ENCODE measurements at regions not wholly inside any gene's neighbourhood (a gene's known extent, or its start where the extent isn't known, plus 50 kb on each side); places are given as distances from the start of the nearest gene placed in this dataset.

DNA sequence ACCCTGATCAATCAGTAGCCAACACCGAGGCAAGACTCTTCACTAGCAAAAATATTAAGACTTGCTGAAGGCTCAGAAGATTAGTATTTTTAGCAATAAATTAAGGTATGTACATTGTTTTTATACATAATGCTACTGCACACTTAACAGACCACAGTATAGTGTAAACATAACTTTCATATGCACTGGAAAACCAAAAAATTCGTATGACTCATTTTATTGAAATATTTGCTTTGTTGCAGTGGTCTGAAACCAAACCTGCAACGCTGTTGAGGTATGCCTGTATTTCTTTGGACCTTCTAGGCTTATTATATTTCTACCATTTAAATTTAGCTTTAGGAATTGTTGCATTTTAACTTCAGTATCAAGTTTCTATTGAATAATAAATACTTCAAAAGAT is 65.8 kb upstream of the BCL9 start:
- Mint-ChIP-seq H3K27ac (ENCODE audit: unreplicated experiment) (no peak overlapping the region), H3K4me1 (ENCODE audit: low read depth) (peaks cover 3% of the 10 kb centered on the region), H3K4me3 (ENCODE audit: unreplicated experiment) (no peak overlapping the region), H3K9me3 (ENCODE audit: low read depth) (no peaks in the 10 kb centered on the region), H3K27me3 (ENCODE audit: low read depth) (peaks cover 8% of the 10 kb centered on the region), H3K36me3 (ENCODE audit: low read depth) (no peaks in the 10 kb centered on the region)
- TF ChIP-seq, protein P1, sequence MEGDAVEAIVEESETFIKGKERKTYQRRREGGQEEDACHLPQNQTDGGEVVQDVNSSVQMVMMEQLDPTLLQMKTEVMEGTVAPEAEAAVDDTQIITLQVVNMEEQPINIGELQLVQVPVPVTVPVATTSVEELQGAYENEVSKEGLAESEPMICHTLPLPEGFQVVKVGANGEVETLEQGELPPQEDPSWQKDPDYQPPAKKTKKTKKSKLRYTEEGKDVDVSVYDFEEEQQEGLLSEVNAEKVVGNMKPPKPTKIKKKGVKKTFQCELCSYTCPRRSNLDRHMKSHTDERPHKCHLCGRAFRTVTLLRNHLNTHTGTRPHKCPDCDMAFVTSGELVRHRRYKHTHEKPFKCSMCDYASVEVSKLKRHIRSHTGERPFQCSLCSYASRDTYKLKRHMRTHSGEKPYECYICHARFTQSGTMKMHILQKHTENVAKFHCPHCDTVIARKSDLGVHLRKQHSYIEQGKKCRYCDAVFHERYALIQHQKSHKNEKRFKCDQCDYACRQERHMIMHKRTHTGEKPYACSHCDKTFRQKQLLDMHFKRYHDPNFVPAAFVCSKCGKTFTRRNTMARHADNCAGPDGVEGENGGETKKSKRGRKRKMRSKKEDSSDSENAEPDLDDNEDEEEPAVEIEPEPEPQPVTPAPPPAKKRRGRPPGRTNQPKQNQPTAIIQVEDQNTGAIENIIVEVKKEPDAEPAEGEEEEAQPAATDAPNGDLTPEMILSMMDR (IDR thresholded peaks at IDR 0.05): no peak
- no peak for DNase-seq (ENCODE audit: low spot score)

DNA sequence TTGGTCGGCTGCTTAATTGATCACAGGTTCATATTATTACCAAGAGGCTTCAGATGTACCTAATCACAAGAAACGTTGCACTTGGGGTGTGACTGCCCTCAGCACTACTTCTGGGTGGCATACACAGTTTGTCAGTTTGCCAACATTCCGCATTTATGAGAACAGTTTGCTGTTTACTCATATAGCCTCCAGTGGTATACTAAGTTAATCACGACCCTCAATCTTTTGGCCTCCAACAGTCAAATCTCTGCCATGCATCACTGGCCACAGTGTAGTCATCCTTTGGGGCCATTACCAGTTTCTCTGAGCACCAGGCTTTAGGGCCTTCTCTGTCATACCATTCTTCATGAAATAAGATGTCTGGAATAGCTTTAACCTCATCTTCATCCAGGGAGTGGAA is 62.8 kb upstream of the BCL9 start:
- TF ChIP-seq, protein P1 (IDR thresholded peaks at IDR 0.05): no peak
- no peaks in the 10 kb centered on the region for H3K9me3 Mint-ChIP-seq (ENCODE audit: low read depth)
- DNase-seq (ENCODE audit: low spot score): no peak
- H3K27ac Mint-ChIP-seq (ENCODE audit: unreplicated experiment): no peak overlapping the region
- no peak overlapping the region for H3K4me3 Mint-ChIP-seq (ENCODE audit: unreplicated experiment)
- H3K4me1 Mint-ChIP-seq (ENCODE audit: low read depth): no peaks in the 10 kb centered on the region
- peaks cover 13% of the 10 kb centered on the region for H3K27me3 Mint-ChIP-seq (ENCODE audit: low read depth)
- no peaks in the 10 kb centered on the region for H3K36me3 Mint-ChIP-seq (ENCODE audit: low read depth)

DNA sequence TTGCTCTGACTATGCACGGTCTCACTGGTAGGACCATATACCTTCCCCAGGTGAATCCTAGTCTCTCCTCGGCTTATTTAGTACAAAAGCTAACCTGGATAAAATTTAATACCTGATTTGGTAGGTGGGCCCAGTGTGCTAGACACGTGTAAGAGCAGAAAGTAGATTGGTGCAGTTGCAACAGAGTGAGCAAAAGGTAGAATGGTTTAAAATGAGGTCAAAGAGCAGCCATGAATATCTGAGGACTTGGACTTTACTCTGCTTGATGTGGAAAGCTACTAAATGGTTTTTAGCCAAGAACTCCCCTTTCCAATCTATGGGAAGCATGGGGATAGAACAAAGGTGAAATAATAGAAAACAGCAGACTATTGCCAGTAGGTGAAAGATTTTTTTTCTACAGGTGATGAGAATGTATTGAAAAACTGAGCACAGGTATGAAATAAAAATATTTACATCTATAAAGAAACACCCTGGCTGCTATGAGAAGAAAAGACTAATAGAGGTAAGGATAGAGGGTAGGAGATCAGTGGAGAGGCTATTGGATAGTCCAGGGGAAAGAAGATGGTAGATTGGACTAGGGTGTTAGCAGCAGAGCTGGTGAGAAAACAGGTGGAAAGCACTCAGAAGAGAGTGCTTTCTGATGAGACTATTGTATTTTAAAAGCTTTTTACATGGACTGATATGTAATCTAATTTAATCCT is 61.3 kb upstream of the BCL9 start:
- Mint-ChIP-seq H3K4me1 (ENCODE audit: low read depth) (no peaks in the 10 kb centered on the region), H3K9me3 (ENCODE audit: low read depth) (no peaks in the 10 kb centered on the region), H3K27ac (ENCODE audit: unreplicated experiment) (no peak overlapping the region), H3K4me3 (ENCODE audit: unreplicated experiment) (no peak overlapping the region), H3K36me3 (ENCODE audit: low read depth) (no peaks in the 10 kb centered on the region), H3K27me3 (ENCODE audit: low read depth) (peaks cover 13% of the 10 kb centered on the region)
- TF ChIP-seq, protein P1 (IDR thresholded peaks at IDR 0.05): no peak
- no peak for DNase-seq (ENCODE audit: low spot score)

DNA sequence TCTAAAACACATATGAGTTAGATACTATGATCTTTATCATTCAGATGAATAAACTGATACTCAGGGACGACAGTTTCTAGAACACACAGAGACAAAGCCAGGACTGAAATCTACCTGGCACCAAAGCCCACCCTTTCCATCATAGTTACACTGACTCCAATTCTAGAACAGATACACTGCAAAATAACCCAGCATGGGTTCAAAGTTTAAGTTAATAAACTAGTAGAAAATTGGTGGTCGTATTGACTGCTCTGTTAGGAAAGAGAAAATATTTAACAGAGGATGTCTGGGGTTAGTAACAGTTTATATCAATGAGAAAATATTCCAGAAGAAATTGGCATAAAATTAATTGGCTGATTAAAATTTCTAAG is 60.8 kb upstream of the BCL9 start:
- Mint-ChIP-seq H3K36me3 (ENCODE audit: low read depth) (no peaks in the 10 kb centered on the region), H3K27ac (ENCODE audit: unreplicated experiment) (no peak overlapping the region), H3K27me3 (ENCODE audit: low read depth) (peaks cover 13% of the 10 kb centered on the region), H3K4me1 (ENCODE audit: low read depth) (no peaks in the 10 kb centered on the region), H3K9me3 (ENCODE audit: low read depth) (no peaks in the 10 kb centered on the region), H3K4me3 (ENCODE audit: unreplicated experiment) (no peak overlapping the region)
- TF ChIP-seq, protein P1 (IDR thresholded peaks at IDR 0.05): no peak
- DNase-seq (ENCODE audit: low spot score): no peak

DNA sequence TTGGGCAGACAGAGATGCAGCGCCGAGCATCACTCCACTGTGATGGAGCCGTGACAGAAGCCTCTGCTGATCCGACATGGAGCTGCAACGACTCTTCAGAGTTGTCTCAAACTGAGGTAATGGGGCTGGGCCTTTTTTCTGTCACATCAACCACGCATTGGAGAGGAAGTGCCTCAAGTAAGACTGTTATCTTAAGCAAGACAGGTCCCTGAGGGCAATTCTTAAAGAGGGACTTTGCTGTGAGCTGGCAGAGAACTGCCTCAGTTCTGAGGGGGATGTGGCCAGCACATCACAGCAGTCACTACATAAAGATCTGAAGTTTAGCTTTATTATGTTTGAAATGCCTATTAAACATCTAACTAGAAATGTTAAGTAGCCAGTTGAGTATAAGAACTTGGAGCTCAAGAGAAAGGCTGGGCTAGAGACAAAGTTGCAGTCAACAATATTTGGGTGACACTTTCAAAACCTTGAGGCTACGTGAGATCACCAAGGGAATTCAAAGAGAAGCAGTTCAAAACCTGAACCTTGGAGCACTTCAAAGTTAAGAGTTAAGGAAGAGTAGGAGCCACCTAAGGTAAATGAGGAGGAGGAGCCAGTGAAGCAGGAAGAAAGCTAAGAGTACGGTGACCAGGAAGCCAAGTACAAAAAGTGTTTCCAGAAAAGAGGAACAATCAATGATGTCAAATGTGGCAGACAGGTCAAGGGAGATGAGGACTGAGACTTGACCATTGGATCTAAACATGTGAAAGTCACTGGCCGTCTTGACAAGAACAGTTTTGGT is 54.2 kb upstream of the BCL9 start:
- Mint-ChIP-seq H3K4me1 (ENCODE audit: low read depth) (peaks cover 6% of the 10 kb centered on the region), H3K36me3 (ENCODE audit: low read depth) (no peaks in the 10 kb centered on the region), H3K9me3 (ENCODE audit: low read depth) (no peaks in the 10 kb centered on the region), H3K27ac (ENCODE audit: unreplicated experiment) (no peak overlapping the region), H3K27me3 (ENCODE audit: low read depth) (peaks cover 6% of the 10 kb centered on the region), H3K4me3 (ENCODE audit: unreplicated experiment) (no peak overlapping the region)
- DNase-seq (ENCODE audit: low spot score): no peak
- TF ChIP-seq, protein P1 (IDR thresholded peaks at IDR 0.05): no peak
